CD4-positive, alpha-beta T cell (primary cell): ENCODE measurements at regions not wholly inside any gene's neighbourhood (a gene's known extent, or its start where the extent isn't known, plus 50 kb on each side); places are given as distances from the start of the nearest gene placed in this dataset.
A peak's percentile ranks its signal among the peaks of the same experiment; 100 is the strongest.

Experiments used
- ATAC-seq: fragments of 200-7000 bp; cut with Tn5 transposase; one replicate; pipeline ENCODE4 v1.10.0; 2022; ENCODE audit warnings: mild to moderate bottlenecking; ENCODE audit not compliant: poor library complexity
- CTCF ChIA-PET: fragments of 350-600 bp; sonication (Branson Sonifier 250); formaldehyde crosslinking; loops from one replicate; lab custom pipeline; 2021; ENCODE audit warnings: antibody characterized with exemption, inconsistent platforms; lab: Charles Lee
- POLR2A ChIA-PET: fragments of 350-600 bp; sonication (Branson Sonifier 250); formaldehyde crosslinking; loops from one replicate; lab custom pipeline; 2021; ENCODE audit warnings: antibody characterized with exemption, inconsistent platforms; lab: Charles Lee
- DNase-seq, 14 experiments: peaks; one replicate each; pipeline ENCODE4 v3.0.0-alpha.2; 2013 to 2020; ENCODE audit warnings: mixed read lengths in 2 of 14
- H3K27ac ChIP-seq, 2 donors: one replicate each; pipeline versions ENCODE4 v1.5.1 to v1.7.0; 2013; ENCODE audit warnings: low read length in 2 of 2, low read depth in 1 of 2, mild to moderate bottlenecking in 1 of 2
- H3K27me3 ChIP-seq, 2 experiments: 1 replicate in 1 of 2; 2 replicates in 1 of 2; pipeline versions ENCODE4 v1.6.1 to v1.7.0; 2013; ENCODE audit warnings: low read length in 2 of 2, control low read depth in 1 of 2, mild to moderate bottlenecking in 1 of 2, moderate library complexity in 1 of 2; ENCODE audit not compliant: insufficient read depth in 2 of 2, control insufficient read depth in 1 of 2
- H3K36me3 ChIP-seq: one replicate; pipeline ENCODE4 v1.6.1; 2013; ENCODE audit warnings: low read length, control low read depth; ENCODE audit not compliant: insufficient read depth
- H3K4me1 ChIP-seq: one replicate; pipeline ENCODE4 v1.6.1; 2013; ENCODE audit warnings: low read length, control low read depth; ENCODE audit not compliant: insufficient read depth
- H3K4me3 ChIP-seq: one replicate; pipeline ENCODE4 v1.5.1; 2013; ENCODE audit warnings: mild to moderate bottlenecking, low read length, moderate library complexity
- H3K9me3 ChIP-seq, 2 experiments: 1 replicate in 1 of 2; 2 replicates in 1 of 2; pipeline versions ENCODE4 v1.6.1 to v1.7.0; 2013; ENCODE audit warnings: low read length in 2 of 2, mild to moderate bottlenecking in 2 of 2, control low read depth in 1 of 2, moderate library complexity in 1 of 2; ENCODE audit not compliant: control insufficient read depth in 1 of 2, insufficient read depth in 1 of 2
- H3K27ac Mint-ChIP-seq: one replicate; pipeline ENCODE4 v1.8.0; 2020; ENCODE audit warnings: mixed read lengths
- H3K27me3 Mint-ChIP-seq: one replicate; pipeline ENCODE4 v1.8.0; 2021; ENCODE audit warnings: mixed read lengths
- H3K36me3 Mint-ChIP-seq: one replicate; pipeline ENCODE4 v1.8.0; 2021; ENCODE audit warnings: low read depth, mixed read lengths
- H3K4me1 Mint-ChIP-seq: one replicate; pipeline ENCODE4 v1.8.0; 2021; ENCODE audit warnings: low read depth, mixed read lengths
- H3K4me3 Mint-ChIP-seq: one replicate; pipeline ENCODE4 v1.8.0; 2020; ENCODE audit warnings: mild to moderate bottlenecking, mixed read lengths
- H3K9me3 Mint-ChIP-seq: one replicate; pipeline ENCODE4 v1.8.0; 2020; ENCODE audit warnings: mixed read lengths
- intact Hi-C, 2 experiments: fragments of 100-400 bp; cut with DNase I in 1 of 2; cut with micrococcal nuclease in 1 of 2; formaldehyde crosslinking; loops; one replicate each; pipeline versions ENCODE4 v1.15.1 to v1.9.0; 2023 to 2025; cut with DNase I, micrococcal nuclease
- TF ChIP-seq, protein P1 (sequence below): fragments of 200-600 bp; IDR thresholded peaks from one replicate; pipeline ENCODE4 v1.8.0; 2022; ENCODE audit warnings: antibody characterized with exemption, mild to moderate bottlenecking

DNA sequence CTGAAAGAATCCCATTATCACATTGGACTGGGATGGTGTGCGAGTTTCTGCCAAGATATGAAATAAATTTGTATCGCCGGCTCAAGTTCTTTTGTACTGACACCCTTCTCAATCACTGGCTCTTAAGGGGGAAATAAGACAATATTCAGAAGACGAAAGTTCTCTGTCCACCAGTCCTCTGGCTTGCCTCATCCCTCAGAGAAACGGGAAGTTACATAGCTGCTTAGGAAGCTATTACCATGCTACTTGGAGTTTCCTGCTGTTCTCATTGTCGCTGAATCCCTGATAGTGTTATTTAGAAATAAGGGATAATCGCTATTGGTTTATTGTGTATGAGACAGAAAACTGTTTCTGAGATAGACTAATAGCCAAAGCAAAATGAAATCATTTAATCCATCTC is 205.0 kb upstream of the ZNF521 start:
- TF ChIP-seq, protein P1, sequence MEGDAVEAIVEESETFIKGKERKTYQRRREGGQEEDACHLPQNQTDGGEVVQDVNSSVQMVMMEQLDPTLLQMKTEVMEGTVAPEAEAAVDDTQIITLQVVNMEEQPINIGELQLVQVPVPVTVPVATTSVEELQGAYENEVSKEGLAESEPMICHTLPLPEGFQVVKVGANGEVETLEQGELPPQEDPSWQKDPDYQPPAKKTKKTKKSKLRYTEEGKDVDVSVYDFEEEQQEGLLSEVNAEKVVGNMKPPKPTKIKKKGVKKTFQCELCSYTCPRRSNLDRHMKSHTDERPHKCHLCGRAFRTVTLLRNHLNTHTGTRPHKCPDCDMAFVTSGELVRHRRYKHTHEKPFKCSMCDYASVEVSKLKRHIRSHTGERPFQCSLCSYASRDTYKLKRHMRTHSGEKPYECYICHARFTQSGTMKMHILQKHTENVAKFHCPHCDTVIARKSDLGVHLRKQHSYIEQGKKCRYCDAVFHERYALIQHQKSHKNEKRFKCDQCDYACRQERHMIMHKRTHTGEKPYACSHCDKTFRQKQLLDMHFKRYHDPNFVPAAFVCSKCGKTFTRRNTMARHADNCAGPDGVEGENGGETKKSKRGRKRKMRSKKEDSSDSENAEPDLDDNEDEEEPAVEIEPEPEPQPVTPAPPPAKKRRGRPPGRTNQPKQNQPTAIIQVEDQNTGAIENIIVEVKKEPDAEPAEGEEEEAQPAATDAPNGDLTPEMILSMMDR = no peak
- no peaks in the 10 kb centered on the region for H3K36me3 ChIP-seq
- ATAC-seq = no peak
- H3K27ac Mint-ChIP-seq = no peak overlapping the region
- intact Hi-C loops = no loop called here
- DNase-seq = peak in 1 of 14 experiments; percentile 1
- no peaks in the 10 kb centered on the region for H3K4me1 Mint-ChIP-seq
- no peaks in the 10 kb centered on the region for H3K36me3 Mint-ChIP-seq
- H3K9me3 ChIP-seq = no peaks in the 10 kb centered on the region
- no peak overlapping the region for H3K4me3 Mint-ChIP-seq
- no peaks in the 10 kb centered on the region for H3K27me3 ChIP-seq
- no peaks in the 10 kb centered on the region for H3K9me3 Mint-ChIP-seq
- H3K27ac ChIP-seq = no peak overlapping the region
- no peaks in the 10 kb centered on the region for H3K4me1 ChIP-seq
- ChIA-PET POLR2A (no interaction called here), CTCF (no interaction called here)
- H3K27me3 Mint-ChIP-seq = no peaks in the 10 kb centered on the region
- H3K4me3 ChIP-seq = no peak overlapping the region

DNA sequence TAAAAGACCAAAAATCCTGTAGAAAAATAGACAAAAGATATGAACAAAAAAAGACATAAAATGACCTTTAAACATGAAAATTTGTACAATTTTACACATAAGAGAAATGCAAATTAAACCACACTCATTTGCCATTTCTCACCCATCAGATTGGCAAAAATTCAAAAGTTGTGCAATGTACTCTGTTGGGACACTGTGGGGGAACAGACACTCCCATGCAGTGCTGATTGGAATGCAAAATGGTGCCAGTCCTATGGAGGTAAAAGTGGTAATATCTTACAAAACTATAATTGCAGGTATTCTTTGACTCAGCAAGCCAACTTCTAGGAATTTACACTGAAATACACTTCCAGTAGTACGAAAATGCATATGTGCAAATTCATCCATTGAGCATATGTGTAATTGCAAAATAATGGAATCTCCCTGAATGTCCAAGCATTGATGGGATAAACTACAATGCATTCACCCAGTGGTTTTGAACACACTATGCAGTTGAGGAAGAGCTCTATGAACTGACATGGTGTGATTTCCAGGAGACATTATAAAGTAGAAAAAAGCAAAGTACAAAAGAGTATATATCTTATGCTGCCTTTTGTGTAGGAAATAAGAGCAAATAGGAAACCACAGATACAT is 201.8 kb upstream of the ZNF521 start:
- DNase-seq (no peak), ATAC-seq (no peak)
- ChIA-PET CTCF (no interaction called here), POLR2A (no interaction called here)
- intact Hi-C loops = no loop called here
- no peak overlapping the region for H3K4me3 ChIP-seq
- H3K4me1 ChIP-seq = no peaks in the 10 kb centered on the region
- H3K27me3 Mint-ChIP-seq = no peaks in the 10 kb centered on the region
- H3K9me3 ChIP-seq = no peaks in the 10 kb centered on the region
- no peaks in the 10 kb centered on the region for H3K36me3 Mint-ChIP-seq
- TF ChIP-seq, protein P1 = no peak
- H3K27ac Mint-ChIP-seq = no peak overlapping the region
- H3K27me3 ChIP-seq = no peaks in the 10 kb centered on the region
- no peak overlapping the region for H3K27ac ChIP-seq
- no peaks in the 10 kb centered on the region for H3K4me1 Mint-ChIP-seq
- H3K36me3 ChIP-seq = no peaks in the 10 kb centered on the region
- no peak overlapping the region for H3K4me3 Mint-ChIP-seq
- H3K9me3 Mint-ChIP-seq = peaks cover 7% of the 10 kb centered on the region

DNA sequence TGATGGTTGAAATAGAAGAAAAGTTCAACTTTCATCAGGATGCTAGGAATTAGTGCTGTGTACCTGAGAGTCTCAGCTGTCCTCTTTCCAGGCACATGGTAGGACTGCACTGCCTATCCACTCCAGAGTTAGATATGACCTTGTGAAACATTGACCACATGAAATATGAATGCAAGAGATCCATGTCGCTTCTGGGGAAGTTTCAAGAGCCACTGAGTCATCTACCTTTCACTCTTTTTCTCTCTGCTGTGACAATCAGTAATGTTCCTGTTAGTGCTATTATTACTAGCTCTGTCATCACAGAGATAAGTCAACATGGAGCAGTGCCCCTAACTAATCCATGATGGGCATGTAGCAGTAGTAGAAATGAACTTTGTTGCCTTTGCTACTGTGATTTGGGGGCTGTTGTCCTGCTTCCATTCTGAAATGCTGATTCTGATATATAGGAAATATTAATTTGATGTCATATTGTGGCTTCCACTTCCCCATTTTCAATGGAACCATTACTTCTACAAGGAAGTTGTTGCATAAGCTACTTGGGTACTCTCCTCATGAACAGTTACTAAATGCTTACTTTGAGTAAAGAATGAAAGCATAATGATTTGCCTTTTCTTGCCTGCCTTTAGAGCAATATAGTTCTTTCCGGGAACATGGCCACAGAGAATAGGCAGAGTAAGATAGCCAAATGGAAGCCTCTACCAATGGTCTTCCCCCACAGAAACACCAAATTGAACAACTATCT is 192.8 kb upstream of the ZNF521 start:
- ChIA-PET CTCF (no interaction called here), POLR2A (no interaction called here)
- no peaks in the 10 kb centered on the region for H3K4me1 Mint-ChIP-seq
- TF ChIP-seq, protein P1 = no peak
- Histone ChIP-seq H3K4me3 (no peak overlapping the region), H3K36me3 (no peaks in the 10 kb centered on the region), H3K9me3 (peaks cover 0 to 3% of the 10 kb centered on the region in 2 experiments), H3K27me3 (no peaks in the 10 kb centered on the region), H3K4me1 (no peaks in the 10 kb centered on the region), H3K27ac (no peak overlapping the region)
- H3K27me3 Mint-ChIP-seq = no peaks in the 10 kb centered on the region
- intact Hi-C loops = no loop called here
- peak in 1 of 14 experiments; percentile 10 for DNase-seq
- no peaks in the 10 kb centered on the region for H3K36me3 Mint-ChIP-seq
- no peak overlapping the region for H3K4me3 Mint-ChIP-seq
- H3K9me3 Mint-ChIP-seq = peaks cover 9% of the 10 kb centered on the region
- no peak overlapping the region for H3K27ac Mint-ChIP-seq
- no peak for ATAC-seq
